ENCODE measurements at regions not wholly inside any gene's neighbourhood (a gene's known extent, or its start where the extent isn't known, plus 50 kb on each side); places are given as distances from the start of the nearest gene placed in this dataset.

DNA sequence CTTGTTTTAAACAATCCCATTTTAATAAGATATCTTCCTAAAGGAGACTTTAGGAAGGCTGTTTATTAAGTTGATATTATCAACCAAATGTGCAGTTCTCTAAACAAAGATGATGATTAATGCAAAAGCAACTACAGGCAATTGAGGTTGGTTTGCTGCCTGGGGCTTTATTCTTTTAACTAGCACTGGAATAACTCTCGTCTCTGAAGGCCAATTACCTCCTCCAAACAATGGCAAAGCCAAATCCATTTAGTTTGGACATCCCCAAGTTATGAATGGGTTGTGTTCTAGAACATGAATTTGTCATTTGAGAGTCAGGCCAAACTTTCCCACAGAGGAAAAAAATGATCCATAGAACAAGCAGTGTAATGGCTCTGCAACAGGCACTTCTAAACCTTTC lies 114.1 kb downstream of the SLC16A9 start:
- in situ Hi-C loops (cut with HindIII; ENCODE audit: low pct_unique_long_range_greater_than_20kb, low sequenced_read_pairs), result no loop called here
- peak; percentile 55 for DNase-seq (ENCODE audit: low read depth, low spot score)

DNA sequence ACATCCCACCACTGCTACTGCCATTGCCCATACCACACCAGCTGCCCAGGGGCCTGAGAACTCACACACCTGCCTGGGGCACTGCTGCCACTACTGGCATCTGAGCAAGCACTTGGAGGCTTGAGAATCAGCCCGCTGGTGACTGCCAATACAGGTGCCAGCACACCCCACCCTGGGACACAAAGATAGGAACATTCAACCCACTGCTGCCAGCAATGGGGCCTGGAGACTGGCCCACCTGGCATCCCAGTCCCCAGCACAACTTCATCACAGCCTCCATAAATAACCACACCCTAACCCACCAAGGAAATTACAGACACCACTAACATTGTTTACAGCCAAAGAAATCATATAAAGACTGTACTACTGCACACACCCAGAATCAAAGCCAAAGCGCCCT lies 115.9 kb downstream of the SLC16A9 start:
- DNase-seq (ENCODE audit: low read depth, low spot score), result no peak
- in situ Hi-C loops (cut with HindIII; ENCODE audit: low pct_unique_long_range_greater_than_20kb, low sequenced_read_pairs), result no loop called here

DNA sequence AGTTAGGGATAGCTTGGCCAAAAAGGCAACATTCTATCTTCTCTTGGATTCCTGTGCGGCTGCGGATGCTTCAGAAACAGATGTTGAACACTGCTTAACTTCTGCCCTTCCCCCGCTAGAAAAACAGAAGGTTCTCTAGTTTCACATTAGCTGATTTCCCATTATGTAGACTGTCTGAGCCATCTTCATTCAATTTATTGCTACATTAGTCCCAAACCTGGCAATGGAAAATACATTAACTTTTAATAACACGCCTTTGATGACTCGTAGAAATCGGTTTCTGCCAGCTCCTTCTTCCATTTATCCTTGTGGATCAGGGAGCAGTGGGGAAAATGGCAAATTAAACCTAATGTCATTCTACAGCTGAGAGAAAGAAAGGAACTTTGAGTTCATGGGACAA lies 119.9 kb downstream of the SLC16A9 start:
- no peak for DNase-seq (ENCODE audit: low read depth, low spot score)
- in situ Hi-C loops (cut with HindIII; ENCODE audit: low pct_unique_long_range_greater_than_20kb, low sequenced_read_pairs), result no loop called here

DNA sequence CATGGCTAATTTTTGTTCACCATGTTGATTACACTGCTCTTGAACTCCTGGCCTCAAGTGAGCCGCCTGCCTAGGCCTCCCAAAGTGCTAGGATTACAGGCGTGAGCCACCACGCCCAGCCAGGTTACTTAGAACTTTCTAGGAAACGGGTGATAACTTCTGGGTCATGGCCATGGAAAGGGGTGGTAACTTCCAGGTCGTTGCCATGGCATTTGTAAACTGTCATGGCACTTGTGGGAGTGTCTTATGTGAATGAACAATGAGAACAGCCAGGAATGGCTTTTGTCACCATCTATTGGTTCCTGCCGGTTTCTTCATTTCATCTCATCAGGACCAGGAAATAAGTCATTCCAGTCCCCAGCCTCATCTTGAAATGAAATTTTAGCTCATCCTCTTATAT lies 120.9 kb downstream of the SLC16A9 start:
- DNase-seq (ENCODE audit: low read depth, low spot score), result no peak
- in situ Hi-C loops (cut with HindIII; ENCODE audit: low pct_unique_long_range_greater_than_20kb, low sequenced_read_pairs), result no loop called here

DNA sequence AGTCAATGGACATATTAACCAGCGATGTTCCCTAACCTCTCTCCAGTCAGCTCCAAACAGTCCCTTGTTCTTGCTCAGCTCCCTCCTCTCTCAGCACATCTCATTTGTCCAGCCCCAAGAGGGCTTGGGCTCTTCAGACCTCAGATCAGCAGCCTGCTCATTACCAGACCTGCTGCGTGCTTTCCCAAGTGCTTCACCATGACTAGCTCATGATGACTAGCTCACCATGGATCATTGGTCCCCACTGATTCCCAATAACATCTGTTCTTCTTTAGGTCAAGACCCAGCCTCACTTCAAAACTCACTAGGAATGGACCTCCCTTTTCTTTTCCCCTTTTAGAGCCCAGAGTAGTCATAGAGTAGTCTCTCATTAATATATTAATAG lies 121.9 kb downstream of the SLC16A9 start:
- in situ Hi-C loops (cut with HindIII; ENCODE audit: low pct_unique_long_range_greater_than_20kb, low sequenced_read_pairs), result no loop called here
- DNase-seq (ENCODE audit: low read depth, low spot score), result no peak

DNA sequence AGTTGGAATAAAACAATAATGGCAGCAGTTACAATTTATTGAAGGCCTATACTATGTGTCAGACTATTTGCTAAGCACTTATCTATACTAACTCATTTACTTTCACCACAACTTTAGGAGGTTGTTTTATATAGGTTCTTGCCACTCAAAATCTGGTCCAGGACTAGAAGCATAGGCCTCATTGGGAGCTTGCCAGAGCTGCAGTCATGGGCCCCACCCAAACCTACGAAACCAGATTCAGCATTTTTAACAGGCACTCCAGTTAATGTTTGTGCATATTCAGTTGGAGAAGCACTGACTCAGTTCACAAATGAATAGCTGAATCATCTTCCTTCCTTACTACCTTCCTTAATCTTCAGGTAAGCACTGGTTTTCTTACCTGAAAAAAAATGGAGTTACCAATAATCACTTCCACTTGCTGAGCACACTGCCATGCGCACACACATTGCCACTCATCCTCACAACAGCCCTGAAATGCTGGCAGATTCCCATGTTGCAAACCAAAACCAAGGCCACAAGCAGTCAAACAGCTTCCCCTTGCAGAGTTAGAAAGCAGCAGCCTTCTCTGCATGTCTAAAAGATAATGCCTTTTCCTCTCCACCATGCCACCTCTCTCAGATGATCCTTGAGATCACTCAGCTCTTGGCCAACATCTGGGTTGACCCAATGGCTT lies 122.4 kb downstream of the SLC16A9 start:
- DNase-seq (ENCODE audit: low read depth, low spot score), result no peak
- in situ Hi-C loops (cut with HindIII; ENCODE audit: low pct_unique_long_range_greater_than_20kb, low sequenced_read_pairs), result no loop called here

DNA sequence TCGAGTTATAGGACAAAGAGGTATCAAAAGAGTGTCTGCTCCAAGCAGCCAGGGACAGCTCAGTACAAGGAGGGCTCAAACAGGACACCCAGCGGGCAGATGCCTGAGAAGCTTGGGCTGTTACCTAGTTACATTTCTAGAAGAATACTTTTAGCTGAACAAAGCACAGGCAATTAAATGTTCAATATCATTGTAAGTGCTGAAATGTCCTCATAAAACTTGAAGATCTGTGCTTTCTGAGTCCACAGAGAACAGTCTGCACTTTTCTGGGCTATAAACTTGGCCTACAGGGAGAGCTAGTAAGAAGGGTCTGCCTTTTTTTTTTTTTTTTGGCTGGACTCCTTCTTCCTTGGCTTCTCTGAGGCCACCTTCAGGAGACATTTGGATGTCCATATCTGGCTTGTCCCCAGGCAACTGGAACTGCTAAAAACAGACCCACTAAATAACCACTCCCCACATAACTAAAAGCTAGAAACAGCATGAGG lies 123.2 kb downstream of the SLC16A9 start:
- in situ Hi-C loops (cut with HindIII; ENCODE audit: low pct_unique_long_range_greater_than_20kb, low sequenced_read_pairs), result no loop called here
- DNase-seq (ENCODE audit: low read depth, low spot score), result peak; percentile 9

DNA sequence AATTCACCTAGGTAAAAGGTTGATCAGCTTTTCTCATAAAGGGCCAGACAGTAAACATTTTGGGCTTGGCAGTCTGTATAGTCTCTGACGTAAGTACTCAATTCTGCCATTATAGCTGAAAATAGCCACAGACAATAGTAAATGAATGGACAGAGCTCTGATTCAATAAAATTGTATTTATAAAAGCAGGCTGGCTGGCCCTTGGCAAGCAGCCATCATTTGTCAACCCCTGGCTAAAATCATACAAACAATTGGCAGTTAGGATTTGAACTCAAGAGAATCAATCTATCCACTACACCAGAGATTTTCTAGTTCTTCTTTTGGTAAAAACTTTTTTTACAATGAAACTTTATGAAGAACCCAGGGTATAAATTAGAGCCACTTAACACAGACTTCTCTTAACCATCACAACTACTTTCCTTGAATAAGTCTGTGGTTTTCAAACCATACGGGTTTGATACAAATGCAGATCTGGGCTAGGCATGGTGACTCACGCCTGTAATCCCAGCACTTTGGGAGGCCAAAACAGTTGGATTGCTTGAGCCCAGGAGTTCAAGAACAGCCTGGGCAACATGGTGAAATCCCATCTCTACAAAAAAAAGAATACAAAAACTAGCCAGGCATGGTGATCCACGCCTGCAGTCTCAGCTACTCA lies 124.5 kb downstream of the SLC16A9 start:
- DNase-seq (ENCODE audit: low read depth, low spot score), result peak; percentile 69
- in situ Hi-C loops (cut with HindIII; ENCODE audit: low pct_unique_long_range_greater_than_20kb, low sequenced_read_pairs), result no loop called here

DNA sequence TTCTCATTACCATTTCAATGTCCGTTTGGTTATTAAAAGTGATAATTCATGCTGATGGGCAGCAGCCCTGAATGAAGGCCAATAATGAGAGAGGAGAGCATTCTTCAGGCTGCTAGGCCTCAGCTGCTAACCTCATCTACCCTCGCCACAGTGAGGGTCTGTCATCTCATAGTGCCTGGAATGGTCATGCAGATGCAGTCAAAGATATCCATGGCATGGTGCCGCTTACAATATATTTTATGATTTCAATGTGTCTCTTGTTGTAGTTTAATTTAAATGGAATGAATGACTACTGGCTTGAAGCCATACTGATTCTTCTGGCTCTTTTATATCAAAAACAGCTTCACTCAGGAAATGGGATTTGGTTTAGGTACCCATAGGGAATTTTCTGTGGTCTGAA lies 126.9 kb downstream of the SLC16A9 start:
- DNase-seq (ENCODE audit: low read depth, low spot score), result no peak
- in situ Hi-C loops (cut with HindIII; ENCODE audit: low pct_unique_long_range_greater_than_20kb, low sequenced_read_pairs), result no loop called here

DNA sequence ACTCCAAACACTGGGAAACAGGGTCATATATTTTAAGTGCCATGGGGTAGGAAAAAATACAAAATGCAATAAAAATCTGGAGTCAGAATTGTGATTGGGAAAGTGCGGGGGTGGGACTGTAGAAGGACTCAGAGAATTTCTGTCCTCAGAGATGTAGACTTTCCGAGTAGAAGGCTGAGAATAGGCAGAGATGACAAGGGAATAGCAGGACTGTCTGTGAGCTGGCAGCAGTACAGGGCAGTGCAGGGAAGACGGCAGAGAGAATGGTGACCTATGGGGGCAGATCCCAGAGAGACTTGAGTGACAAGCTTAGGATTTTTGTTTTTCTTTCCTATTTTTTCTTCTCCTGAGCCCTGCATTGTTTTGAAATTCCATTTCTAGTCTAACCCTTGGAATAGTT lies 127.6 kb downstream of the SLC16A9 start:
- in situ Hi-C loops (cut with HindIII; ENCODE audit: low pct_unique_long_range_greater_than_20kb, low sequenced_read_pairs), result no loop called here
- no peak for DNase-seq (ENCODE audit: low read depth, low spot score)

DNA sequence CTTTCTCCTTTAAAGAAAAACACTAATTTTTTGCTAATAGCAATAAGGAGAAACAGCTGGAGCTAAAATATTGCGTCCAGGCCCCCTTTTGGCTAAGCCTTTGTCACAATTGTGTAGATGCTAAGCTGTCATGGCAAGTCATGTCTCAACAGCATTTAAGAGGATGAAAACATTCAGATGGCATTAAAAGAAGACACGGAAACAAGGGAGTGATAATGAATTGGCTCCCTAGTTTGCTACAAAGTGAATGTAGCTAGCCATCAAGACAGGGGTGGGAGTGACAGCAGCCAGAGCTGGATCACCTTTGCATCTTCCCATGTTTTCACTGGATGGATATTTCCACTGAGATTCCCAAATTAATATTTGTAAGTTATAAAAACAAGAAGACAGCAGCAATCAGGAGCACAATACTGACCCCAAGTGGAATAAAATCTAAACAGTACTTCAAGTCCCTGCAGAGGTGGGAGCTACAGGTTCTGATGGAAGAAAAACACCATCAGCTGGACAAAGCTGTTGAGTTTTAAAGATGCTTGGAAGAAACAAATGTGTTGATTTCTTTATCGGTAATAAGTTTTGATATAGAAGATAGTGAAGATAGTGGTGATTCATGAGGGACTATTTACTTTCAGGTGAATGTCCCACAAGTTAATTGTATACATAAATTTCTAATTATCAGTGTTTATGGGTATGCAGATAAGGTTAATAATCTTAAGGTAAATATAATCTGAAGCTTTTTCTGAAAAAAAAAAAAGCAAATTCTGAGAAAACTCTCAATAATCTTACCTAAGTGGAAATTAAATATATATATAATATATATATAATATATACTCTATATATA lies 129.4 kb downstream of the SLC16A9 start:
- in situ Hi-C loops (cut with HindIII; ENCODE audit: low pct_unique_long_range_greater_than_20kb, low sequenced_read_pairs), result no loop called here

DNA sequence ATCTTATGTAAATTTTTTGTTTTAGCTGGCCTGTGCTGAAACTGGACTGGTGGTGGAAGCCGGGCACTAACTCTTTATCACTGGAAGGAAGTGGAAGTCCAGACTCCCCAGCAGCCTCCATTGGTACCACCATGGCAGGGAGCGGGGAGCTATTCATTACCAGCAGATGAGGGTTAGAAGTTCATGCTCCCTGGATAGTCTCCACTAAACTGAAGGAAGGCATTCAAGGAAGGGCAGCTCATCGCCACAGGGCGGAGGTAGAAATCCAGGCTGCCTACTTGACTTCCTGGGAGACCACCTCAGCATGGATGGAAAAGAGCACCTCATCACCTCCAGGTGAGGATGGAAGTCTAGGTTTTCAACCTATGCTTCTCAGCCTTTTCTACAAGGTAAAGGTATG lies 130.9 kb downstream of the SLC16A9 start:
- DNase-seq (ENCODE audit: low read depth, low spot score), result no peak
- in situ Hi-C loops (cut with HindIII; ENCODE audit: low pct_unique_long_range_greater_than_20kb, low sequenced_read_pairs), result no loop called here

More for the DNA sequence above, 129.4 kb downstream of the SLC16A9 start:
- DNase-seq (ENCODE audit: low read depth, low spot score), result peak; percentile 14

DNA sequence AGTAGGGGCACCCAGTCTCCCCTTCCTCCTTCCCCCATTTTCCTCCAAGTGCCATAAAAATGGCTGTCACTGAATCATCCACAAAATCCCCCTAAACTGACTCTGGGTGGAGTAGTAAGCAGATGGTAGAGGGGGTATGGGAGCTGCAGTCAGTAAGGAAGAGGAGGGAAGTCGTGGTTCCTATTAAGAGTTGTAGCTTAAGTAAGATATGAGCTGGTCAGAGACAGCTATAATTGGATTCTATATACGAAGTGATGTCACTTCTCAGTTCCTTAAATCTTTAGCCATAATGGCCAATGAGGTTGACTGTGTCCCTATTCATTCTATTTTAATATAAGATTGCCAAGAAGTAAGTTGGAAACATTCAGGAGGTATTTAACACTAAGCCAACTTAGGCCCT lies 131.7 kb downstream of the SLC16A9 start:
- in situ Hi-C loops (cut with HindIII; ENCODE audit: low pct_unique_long_range_greater_than_20kb, low sequenced_read_pairs), result no loop called here
- no peak for DNase-seq (ENCODE audit: low read depth, low spot score)

DNA sequence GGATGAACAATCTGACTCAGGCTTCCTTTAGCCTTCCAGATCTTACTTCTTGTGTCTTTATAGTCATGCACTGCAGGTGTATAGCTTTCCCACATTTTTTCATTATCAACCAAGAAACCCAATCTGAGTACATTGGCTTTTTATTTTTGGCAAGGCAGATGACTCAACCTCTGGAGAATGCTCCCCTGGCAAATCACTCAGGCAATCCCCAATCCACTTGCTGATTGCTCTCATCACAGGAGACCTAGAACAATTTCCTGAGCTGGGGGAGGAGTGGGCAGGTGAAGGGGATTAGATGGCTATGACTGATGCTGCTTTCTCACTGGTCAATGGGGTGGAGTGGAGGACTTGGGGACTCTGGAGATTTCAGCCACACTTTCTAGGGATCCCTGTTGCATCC lies 134.4 kb downstream of the SLC16A9 start:
- no peak for DNase-seq (ENCODE audit: low read depth, low spot score)
- in situ Hi-C loops (cut with HindIII; ENCODE audit: low pct_unique_long_range_greater_than_20kb, low sequenced_read_pairs), result no loop called here

DNA sequence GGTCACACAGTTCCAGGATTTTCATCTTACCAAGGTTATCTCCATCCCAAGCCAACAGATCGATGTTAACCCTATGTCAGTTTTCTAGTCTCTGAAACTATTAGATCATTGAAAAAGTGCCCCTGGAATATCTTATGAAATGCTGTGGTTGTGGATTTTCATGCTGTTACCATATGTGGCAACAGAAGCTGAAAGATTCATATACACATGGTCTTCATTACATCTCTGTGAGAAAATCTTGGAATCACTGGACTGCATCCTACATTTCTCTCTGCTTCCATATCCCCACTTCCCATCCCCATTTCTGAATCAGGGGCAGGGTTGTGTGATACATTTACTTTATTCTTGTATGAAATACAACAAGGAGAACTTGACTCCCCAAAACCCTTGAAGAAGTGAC lies 146.1 kb downstream of the SLC16A9 start:
- in situ Hi-C loops (cut with HindIII; ENCODE audit: low pct_unique_long_range_greater_than_20kb, low sequenced_read_pairs), result no loop called here
- no peak for DNase-seq (ENCODE audit: low read depth, low spot score)

DNA sequence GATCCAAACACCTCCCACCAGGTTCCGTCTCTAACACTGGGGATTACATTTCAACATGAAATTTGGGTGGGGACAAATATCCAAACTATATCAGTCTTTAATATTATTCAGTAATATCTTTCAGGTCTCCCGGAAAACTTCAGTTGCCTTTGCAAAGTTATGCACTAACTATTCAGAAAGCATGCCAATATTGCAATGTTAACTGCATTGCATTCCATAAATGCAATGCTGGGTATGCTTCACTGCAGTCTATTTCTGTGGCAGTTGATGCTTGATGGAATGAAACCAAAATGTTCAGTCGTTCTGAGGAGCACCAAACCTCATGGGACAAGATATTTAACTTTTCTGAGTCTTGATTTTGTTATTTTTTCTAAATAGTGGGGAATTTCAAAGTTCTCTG lies 147.5 kb downstream of the SLC16A9 start:
- DNase-seq (ENCODE audit: low read depth, low spot score), result no peak
- in situ Hi-C loops (cut with HindIII; ENCODE audit: low pct_unique_long_range_greater_than_20kb, low sequenced_read_pairs), result no loop called here

DNA sequence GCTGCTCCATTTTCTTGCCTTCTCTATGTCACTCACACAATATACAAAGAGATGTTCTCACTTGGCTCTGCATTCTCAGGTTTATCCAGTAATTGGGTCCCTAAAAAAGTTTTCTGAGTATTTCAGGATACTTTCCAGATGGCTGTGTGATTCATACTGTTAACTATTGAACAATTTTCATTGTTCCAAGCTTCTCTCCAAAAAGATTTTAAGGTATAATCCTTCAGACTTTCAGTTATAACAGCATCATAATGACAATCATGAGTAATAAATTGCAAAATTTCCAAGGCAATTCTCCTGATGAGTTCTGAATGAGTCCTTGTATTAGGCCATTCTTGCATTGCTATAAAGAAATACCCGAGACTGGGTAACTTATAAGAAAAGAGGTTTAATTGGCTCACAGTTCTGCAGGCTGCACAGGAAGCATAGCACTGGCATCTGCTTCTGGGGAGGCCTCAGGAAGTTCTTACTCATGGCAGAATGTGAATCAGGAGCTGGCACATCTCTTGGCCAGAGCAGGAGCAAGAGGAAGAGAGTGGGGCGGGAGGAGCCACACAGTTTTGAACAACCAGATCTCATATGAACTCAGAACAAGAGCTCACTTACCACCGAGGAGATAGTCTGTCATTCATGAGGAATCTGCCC lies 148.1 kb downstream of the SLC16A9 start:
- in situ Hi-C loops (cut with HindIII; ENCODE audit: low pct_unique_long_range_greater_than_20kb, low sequenced_read_pairs), result no loop called here

DNA sequence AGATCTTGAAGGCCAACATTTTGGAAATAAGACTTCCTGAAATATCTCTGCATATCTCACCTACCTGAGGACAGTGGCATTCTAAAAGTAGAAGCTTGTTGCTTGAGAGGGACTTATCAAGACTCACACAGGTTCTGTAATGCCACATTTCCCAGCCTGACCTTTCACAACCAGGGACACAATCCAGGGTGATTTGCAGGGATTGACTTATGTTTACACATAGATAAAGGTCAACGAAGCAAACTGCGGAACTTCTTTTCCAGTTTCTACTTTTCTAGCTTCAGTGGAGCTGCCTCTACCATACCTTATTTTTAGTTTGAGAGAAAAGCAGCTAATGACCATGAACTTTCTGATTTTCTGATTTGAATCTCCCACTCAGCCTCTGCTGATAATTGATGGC lies 148.7 kb downstream of the SLC16A9 start:
- DNase-seq (ENCODE audit: low read depth, low spot score), result no peak
- in situ Hi-C loops (cut with HindIII; ENCODE audit: low pct_unique_long_range_greater_than_20kb, low sequenced_read_pairs), result no loop called here

More for the DNA sequence above, 148.1 kb downstream of the SLC16A9 start:
- DNase-seq (ENCODE audit: low read depth, low spot score), result no peak
